ENCODE measurements at regions not wholly inside any gene's neighbourhood (a gene's known extent, or its start where the extent isn't known, plus 50 kb on each side); places are given as distances from the start of the nearest gene placed in this dataset.
A peak's percentile ranks its signal among the peaks of the same experiment; 100 is the strongest.
"Not testable (repeated sequence)": the region's sequence is repeated elsewhere in the genome, so short reads cannot be mapped to it uniquely, and the experiment has no call there.

DNA sequence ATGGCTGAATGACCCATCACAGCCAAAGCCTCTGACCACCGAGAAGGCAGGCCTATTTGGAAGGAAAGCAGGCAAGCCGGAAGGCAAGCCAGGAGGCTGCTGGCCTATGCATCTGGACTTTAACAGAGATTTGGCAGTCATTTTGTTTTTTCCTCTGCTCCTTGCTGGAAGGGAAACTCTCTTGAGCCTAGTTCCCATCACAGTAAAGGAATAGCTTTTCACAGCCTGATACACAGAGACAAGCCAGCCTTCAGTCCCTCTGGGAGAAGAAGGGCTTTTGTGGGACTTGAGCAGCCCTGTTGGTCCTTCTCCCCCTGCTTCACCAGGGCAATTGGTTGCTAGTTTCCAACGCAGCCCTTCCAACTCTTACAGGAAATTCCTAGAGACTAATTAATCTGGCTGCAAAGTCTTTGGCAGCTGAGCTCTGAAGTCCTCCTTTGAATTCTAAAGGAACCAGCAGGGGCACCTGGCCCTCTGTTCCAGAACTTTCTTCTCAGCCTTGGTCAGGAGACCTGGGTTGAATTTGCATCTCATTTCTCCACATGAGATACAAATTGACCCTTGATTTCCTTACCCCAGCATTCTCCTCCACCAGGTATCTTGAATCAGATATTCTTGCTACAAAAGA is 157.3 kb upstream of the EPB41L4A start:
- DNase-seq: no peak

DNA sequence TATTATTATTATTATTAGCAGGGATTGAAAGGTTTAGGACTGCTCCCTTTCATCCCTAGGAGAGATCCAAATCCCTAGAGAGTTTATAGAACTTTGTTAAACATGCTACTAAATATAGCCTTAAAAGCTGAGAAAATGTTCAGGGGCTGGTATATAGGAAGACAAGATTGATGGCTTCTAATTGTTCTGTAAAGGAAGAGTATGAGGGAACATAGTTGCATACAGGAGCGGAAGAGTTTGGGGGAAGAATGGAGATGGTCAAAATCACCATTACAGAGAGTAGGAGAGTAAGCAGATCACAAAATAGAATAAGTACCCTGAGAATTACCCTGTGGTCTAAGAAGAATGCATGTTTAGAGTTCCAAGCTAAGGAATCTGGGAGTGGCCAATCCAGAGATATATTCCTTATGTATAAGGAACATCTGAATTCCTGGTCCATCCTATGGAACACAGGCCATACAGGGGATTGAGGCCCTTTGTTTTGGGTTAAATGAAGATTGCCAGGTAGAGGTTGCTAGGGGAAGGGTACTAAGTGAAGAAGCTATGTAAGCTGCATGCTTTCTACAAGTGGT is 158.0 kb upstream of the APC start:
- DNase-seq: no peak

DNA sequence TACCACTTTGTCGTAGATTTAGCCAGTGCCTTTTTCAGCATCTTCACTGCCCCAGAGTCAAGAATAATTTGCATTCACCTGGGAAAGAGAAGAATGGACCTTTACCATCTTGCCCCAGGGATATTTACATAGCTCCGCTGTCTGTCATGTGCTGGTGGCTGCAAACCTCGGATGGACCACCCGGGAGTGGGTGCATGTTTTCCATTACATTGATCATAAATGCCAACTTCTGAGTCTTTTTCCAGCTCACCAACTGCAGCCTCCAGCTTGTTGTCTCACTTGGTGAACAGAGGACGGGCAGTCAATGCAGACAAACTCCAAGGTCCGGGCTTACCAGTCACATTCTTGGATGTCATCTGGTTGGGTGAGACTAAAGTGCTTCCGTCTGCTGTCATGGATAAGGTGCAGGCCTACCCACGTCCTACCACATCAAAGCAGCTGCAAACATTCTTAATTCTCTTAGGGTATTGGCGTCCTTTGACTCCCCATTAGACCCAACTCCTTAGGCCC is 155.8 kb upstream of the APC start:
- DNase-seq: no peak

DNA sequence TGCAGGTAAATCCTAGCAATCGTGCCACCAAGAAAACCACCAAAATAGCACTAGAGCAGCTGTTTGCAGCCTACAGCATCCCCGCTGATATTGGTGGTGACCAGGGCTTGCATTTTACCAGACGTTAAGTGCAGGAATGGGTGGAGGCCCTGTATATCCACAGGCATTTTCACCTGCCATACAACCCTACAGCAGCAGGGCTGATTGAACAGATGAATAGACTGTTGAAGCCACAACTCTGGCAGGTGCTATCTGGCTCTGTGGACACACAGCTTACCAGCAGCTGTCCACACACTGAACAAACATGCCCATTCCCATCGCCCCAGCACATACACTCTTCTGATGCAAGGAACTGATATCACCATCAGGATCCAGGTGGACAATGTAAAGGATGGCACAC is 154.5 kb upstream of the APC start:
- no peak for DNase-seq

DNA sequence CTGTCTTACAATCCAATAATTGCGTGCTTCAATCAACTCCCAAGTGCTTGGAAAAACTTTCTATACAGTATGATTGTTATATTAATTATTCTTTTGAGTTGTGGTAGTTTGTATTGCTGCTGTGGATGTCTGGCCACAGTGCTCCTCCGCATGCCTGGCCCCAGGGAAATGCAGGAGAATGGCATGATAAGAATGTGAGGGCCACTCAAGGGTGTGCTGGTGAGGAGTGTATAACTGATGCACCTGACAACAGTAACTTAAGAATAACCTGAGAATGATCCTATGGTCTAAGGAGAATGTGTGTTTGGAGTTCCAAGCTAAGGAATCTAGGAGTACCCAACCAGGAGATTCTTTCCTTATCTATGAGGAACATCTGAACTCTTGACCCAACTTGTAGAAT is 152.9 kb upstream of the APC start:
- DNase-seq: no peak

DNA sequence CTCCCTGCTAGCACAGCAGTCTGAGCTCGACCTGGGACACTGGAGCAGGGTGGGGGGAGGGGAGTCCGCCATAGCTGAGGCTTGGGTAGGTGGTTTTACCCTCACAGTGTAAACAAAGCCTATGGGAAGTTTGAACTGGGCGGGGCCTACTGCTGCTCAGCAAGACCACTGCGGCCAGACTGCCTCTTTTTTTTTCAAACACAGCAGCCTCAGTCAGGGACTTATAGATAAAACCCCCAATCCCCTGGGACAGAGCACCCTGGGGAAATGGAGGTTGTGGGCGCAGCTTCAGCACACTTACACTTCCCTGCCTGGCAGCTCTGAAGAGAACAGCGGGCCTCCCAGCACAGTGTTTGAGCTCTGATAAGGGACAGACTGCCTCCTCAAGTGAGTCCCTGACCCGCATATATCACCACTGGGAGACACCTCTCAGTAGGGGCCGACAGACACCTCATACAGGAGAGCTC is 151.1 kb upstream of the APC start:
- peak; percentile 2 for DNase-seq

DNA sequence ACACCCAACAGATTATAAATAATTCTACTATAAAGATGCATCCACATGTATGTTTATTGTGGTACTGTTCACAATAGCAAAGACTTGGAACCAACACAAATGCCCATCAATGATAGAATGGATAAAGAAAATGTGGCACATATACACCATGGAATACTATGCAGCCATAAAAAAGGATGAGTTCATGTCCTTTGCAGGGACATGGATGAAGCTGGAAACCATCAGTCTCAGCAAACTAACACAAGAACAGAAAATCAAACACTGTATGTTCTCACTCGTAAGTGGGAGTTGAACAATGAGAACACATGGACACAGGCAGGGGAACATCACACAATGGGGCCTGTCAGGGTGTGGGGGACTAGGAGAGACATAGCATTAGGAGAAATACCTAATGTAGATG is 146.8 kb upstream of the APC start:
- not testable (repeated sequence) for DNase-seq

DNA sequence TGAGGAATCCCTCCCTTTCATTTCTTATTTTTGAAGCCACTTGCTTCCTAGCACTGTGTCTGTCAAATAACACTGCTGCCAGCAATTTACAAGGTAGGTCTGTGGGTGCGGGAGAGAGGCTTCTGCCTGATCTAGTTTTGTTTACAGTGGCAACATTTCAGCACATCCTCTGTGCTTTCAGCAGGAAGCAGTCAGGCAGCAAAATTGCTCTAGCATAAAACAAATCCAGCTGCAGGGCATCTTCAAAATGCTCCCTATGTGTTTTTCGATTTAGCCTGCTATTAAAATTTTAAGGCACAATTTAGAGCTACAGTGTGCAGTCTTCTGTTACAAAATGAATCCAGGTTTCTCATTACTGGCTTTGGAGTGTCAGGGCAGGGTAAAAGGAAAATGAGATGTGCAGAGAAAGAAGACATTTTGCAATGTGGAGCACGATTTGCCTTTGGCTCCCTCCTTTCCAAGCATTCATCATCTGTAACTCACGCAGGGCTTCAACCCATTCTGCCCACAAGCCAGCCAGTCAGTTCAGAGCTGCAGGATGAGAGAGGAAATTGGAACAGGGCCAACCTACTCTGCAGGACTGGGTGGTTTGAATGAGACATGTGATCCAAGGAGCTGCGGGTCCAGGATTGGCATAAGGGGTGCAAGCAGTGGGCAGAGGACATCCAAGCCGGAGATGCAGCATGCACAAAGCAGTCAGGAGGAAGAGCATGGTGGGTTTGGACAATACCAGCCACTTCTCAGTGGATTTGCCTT is 143.4 kb upstream of the APC start:
- DNase-seq: no peak

DNA sequence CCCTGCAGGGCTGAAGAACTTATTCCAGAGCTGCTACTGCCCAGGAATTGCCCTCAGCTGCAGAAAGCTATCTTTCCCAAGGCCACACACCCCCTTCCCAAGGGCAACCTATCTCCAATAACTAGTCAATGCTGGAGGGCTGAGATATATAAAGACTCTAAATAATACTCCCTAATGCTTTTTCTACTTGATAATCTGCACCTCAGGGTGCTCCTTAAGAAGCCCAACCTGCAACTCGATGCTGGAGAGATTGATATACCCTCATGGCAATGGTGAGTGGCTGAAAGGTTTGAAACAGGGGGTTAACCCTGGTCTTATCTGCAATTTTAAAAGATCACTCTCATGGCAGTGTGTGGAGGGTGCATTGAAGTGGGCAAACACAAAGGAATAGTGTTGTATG is 142.7 kb upstream of the APC start:
- no peak for DNase-seq

DNA sequence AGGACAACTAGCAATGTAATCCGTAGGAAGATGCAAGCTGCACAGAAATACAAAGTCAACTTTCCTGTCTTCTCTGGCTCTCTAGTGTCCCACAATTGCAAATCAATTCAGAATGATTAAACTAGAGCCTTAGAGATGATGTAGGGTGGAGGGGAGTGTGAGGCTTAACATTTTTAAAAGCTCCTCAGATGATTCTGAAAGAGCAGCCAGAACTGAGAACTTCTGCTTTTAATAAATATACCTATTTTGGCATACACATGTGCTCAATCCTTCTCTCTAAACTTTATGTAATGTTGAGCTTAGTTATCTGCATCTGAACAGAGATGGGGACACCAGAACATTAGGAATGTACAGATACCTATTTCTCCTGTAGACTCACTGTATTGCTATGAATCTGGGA is 139.9 kb upstream of the APC start:
- DNase-seq: no peak

DNA sequence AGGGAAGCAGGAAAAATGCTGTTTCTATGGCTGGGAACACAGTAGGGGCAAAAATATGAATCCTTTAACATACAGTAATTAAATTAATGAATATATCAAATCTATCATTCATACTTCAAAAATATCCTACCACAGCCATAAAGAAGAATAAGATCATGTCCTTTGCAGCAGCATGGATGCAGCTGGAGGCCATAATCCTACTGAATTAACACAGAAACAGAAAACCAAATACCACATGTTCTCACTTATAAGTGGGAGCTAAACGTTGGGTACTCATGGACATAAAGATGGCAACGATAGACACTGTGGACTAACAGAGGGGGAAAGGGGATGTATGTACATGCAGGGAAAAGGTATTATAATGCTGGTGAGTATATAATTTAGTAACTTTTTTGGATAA is 137.2 kb upstream of the APC start:
- DNase-seq: not testable (repeated sequence)

DNA sequence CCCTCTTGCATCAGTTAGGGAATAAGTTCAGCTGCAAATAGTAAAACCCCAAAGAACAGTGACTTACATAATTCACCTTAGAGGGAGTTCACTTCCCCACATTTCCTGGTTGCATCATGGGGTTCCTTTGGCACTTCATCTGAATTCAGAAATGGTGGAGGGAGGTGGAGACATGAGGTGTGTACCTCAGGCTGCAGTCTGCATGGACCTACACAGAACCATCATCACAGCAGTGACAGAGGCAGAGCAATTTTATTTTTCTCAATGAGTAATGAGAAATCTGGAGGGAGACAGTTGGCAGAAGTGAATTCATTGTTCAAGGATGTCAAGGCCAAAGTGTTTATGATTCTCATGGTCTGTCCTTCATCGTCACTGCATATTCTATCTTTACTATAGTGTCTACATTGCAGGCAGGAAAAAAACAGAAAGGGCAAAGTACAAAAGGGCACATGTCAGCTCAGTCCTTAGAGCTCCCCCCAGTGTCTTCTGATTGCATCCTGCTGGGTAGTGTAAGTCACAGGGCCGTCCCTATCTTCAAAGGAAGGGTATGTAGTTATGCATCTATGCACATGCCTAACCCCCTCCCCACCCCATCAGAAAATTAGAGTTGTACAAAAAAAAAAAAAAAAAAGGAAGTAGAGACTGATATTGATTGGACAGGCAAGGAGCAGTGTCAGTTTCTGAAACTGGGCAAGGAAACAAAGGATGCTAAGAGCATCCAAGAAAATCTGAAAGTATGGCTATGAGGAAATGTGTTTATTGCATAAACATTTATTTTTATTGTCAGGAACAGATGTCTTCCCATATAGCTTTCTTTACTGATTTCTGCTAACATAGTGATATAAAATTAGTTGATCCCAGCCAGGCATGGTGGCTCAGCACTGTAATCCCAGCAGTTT is 132.7 kb upstream of the APC start:
- peak; percentile 25 for DNase-seq

DNA sequence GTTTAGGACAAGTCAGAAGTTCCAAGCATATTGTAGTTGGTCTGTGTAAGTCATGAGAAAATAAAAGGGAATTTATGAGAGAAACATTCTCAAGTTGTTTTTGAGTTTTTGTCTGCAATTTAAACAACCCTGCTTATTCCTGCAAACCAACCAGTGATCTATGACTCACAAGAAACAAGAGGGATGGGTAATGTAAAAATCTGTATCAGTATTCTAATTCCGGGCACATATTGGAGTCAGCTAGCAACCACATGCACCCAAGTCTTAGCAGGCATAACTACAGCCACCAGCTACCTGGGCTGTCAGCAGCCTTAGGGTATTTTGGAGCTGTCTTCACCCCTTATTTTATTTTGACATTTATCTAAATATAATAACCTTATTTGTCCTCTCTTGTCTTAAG is 128.7 kb upstream of the APC start:
- DNase-seq: no peak

DNA sequence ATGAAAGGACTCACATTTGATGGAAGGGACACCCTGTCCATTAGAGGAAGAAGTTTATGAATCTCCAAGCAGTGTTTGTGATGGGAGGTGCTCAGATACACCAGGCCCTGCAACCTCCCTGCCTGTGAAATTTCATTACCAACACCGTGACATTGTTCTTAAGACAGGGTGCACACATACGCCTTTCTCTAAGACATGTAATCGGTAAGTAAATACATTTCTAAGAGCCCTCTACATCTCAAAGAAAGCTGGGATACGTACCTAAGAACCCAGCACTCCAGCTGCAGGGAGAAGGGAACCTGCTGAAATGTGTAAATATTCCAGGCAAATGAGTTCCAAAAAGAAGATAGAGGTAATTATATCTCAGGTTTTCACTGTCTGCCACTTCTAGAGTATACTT is 125.0 kb upstream of the APC start:
- DNase-seq: no peak

DNA sequence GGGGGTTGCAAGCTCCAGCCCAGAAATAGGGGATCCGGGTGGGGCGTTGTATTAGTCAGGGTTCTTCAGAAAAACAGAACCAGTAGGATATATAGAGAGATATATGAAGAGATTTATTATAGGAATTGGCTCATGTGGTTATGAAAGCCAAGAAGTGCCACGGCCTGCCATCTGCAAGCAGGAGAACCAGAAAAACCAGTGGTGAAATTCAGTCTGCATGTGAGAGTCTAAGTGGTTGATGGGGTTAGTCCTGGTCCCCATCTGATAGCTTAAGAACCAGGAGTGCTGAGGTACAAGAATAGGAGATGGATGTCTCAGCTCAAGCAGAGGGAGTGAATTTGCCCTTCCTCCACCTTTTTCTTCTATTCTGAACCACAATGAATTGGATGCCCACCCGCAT is 123.4 kb upstream of the APC start:
- DNase-seq: no peak

DNA sequence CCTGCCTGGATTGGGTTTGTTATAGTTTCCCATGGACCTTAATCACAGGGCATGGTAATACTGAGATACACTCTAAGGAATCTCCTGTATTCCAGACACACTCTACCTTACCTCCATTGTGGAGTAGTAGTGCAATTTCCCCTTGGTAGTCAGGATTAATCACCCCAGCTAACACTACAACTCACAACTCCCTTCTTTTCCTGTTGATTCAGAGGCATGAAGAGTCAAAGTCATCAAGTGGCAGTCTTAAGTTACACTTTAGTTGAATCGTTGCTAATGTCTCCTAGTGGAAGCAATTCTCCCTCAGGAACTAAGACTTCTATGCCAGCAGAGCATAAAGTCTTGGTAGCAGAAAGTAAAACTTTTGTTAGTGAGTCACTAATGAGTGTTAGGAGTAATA is 122.7 kb upstream of the APC start:
- DNase-seq: no peak

DNA sequence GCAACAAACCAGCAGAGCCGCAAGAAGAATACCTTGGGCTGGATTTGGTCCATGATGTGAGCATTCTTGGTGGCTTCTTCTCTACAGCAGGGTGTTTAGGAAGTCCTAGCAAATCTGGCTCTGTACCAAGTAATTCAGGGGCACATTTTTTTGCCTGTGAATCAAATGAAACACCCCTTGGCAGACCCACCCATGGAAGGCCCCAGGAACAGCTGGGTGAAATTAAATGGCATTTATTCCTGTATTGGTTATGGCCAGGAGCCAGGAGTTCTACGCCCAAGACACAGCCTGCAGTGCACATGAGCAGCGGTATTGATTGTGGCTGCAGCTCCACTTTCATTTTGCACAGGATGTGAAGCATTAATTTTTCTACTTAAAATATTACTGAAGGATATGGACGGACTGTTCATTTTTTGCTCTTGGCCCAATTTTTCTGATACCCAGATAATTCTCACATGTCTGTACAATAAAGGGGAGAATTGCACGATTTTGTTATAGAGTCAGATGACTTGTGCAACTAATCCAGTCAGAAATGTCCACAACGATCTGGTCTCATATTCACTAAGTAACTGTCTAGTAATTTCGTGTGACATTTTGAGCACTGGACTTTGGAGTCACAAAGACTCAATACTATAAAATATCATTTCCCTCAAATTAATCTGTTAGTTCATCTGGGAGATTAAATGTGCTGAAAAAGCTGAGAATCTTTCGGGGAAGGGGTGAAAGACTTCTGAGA is 120.7 kb upstream of the APC start:
- no peak for DNase-seq

DNA sequence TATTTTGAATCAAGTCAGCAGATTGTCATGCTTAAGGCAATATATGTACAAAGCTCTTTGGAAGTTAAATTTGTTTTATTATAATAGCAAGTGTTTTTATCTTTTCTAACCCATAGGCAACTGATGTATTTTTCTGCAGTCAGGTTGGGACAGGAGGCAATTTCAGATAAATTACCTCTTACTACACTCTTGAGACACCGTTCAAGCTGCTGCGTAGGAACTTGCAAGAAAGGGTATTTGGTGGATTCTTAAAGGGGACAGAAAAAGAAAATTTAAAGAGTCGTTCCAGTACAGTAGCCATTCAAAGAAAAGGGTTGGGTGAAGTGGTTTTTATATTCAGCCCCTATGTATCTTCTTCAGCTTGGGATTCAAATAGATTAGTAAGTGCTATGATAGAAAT is 112.4 kb upstream of the APC start:
- no peak for DNase-seq

DNA sequence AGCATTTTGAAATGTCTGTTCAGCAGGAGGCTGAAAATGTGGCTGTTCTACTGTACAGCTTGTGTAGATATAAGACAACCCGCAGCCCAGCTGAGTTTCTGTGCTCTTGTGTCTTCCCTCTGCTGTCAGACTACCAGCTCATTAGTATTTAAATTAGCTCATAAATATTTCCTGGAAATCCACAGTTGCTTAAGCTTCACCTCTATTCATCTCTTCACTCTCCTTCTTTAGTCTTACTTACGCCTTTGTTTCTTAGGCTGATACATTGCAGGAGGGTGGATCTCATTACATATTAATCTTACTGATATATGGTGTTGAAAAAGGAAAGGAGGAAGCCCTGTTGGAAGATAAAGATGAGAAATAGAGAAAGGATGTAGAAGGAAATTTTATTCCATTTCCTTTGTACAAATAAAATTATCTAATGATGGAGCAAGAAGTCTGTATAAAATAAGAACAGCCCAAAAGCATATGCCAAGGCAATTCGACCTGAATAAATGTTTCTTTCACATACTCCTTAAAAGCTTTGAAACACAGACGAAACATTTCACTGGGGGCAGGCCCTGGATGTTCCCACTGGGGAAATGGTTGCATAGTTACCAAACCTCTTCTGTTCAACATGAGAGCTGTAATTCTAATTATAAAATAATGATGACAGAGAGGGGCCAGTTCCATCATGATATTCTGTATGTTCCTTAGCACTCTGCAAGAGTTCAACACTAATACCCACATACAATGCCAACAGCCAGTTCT is 111.8 kb upstream of the APC start:
- no peak for DNase-seq

DNA sequence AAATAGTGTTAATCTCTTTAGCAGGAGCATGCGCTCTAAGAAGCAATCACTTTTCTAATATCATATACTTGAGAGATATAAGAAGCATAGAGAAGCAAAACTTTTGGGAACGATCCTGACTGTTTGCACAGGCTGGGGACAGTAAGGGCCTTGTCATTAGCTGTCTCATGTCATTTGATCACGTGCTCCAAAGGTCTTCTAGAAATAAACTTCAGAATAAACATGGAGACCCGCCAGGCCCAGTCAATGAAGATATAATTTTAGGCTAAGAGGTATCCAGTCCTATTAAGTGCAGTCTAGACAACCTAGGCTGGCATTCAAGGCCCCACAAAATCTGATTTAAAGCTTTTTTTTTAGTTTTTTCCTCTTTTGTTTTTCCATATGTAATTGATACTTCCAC is 111.0 kb upstream of the APC start:
- no peak for DNase-seq

DNA sequence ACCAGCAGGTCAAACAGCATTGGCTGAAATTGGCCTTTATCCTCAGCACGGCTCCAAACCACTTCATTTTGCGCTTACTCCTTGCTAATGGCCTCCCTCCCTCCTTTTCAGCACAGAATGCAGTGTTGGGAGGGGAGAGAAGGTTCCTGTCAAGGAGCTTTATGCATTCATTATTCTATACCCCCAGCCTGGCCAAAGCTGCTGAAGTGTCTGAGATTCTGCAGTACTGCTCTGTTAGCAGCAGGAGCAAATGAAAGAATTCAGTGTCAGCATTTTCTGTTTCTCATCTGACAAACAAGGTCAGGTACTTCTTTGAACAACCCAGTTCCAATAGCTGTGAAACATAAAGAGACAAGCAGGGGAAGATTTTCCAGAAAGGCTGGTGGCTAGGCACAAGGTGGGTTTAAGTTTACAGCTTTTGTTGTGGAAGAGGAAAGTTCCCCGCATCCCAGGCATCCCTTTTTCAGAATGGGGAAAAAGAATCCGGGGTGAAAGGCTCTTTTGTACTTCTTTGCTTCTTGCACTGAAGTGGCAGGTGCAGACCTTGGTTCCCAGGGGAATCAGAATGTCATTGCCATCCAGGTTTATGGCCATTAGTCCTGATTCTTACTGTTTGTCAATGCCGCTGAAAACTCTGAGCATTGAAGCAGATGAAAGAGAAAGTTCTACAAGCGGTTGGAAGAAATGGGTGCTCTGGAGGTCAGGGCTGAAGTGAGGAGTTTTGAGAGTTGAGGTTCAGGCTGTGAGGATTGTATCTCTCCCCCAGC is 109.3 kb upstream of the APC start:
- DNase-seq: no peak

All from NCI-H82 (cell line).